Neural crest cell (in vitro differentiated cells): ENCODE measurements at regions not wholly inside any gene's neighbourhood (a gene's known extent, or its start where the extent isn't known, plus 50 kb on each side); places are given as distances from the start of the nearest gene placed in this dataset.

Source experiments
- DNase-seq: peaks from one replicate; pipeline ENCODE4 v3.0.0; 2021; ENCODE audit warnings: low read depth, mixed read lengths, low spot score
- H3K27ac Mint-ChIP-seq: one replicate; pipeline ENCODE4 v1.8.0; 2021; ENCODE audit warnings: mild to moderate bottlenecking, mixed read lengths; ENCODE audit not compliant: unreplicated experiment
- H3K27me3 Mint-ChIP-seq: 2 replicates; pipeline ENCODE4 v1.8.0; 2021; ENCODE audit warnings: low read depth, mild to moderate bottlenecking, mixed read lengths
- H3K36me3 Mint-ChIP-seq: 2 replicates; pipeline ENCODE4 v1.8.0; 2021; ENCODE audit warnings: low read depth, mild to moderate bottlenecking, mixed read lengths
- H3K4me1 Mint-ChIP-seq: 2 replicates; pipeline ENCODE4 v1.8.0; 2021; ENCODE audit warnings: mixed read lengths
- H3K4me3 Mint-ChIP-seq: one replicate; pipeline ENCODE4 v1.8.0; 2021; ENCODE audit warnings: mild to moderate bottlenecking, mixed read lengths
- H3K9me3 Mint-ChIP-seq: 2 replicates; pipeline ENCODE4 v1.8.0; 2021; ENCODE audit warnings: mixed read lengths
- TF ChIP-seq, protein P1 (sequence below): fragments of 200-600 bp; sonication (generic); conservative IDR thresholded peaks from 2 replicates; pipeline ENCODE4 v1.5.0; 2021; ENCODE audit warnings: antibody characterized with exemption, mild to moderate bottlenecking

DNA sequence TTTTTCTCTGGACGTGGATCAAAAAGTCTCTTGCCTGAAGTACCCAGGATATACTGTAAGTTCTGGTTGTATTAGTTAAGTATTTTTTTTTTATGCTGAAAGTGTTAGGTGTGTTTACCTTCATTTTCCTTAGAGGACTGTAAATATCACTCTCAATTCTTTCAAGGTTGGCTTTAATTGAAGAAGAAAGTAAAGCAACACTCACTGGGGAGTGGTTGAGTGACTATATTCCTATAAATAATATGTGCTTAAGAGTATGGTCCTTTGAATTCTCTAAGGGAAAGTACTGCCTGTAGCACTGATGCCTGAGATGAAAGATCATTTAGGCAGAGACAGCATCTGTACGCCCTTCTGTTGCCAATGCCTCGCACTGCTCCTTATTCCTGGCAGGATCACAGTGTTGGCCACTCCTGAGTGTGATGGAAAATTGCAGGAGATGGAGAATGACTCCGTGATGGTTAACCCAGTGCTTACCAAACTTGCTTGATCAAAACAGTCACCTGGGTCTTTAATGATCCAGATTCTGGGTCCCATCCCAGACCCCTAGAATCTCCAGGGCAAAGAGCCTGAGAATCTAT lies 182.0 kb upstream of the MPDZ start:
- Mint-ChIP-seq H3K4me3 (no peak overlapping the region), H3K4me1 (no peaks in the 10 kb centered on the region), H3K9me3 (no peaks in the 10 kb centered on the region), H3K36me3 (no peaks in the 10 kb centered on the region), H3K27ac (no peak overlapping the region), H3K27me3 (no peaks in the 10 kb centered on the region)
- DNase-seq, result no peak
- TF ChIP-seq, protein P1, sequence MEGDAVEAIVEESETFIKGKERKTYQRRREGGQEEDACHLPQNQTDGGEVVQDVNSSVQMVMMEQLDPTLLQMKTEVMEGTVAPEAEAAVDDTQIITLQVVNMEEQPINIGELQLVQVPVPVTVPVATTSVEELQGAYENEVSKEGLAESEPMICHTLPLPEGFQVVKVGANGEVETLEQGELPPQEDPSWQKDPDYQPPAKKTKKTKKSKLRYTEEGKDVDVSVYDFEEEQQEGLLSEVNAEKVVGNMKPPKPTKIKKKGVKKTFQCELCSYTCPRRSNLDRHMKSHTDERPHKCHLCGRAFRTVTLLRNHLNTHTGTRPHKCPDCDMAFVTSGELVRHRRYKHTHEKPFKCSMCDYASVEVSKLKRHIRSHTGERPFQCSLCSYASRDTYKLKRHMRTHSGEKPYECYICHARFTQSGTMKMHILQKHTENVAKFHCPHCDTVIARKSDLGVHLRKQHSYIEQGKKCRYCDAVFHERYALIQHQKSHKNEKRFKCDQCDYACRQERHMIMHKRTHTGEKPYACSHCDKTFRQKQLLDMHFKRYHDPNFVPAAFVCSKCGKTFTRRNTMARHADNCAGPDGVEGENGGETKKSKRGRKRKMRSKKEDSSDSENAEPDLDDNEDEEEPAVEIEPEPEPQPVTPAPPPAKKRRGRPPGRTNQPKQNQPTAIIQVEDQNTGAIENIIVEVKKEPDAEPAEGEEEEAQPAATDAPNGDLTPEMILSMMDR, result no peak

DNA sequence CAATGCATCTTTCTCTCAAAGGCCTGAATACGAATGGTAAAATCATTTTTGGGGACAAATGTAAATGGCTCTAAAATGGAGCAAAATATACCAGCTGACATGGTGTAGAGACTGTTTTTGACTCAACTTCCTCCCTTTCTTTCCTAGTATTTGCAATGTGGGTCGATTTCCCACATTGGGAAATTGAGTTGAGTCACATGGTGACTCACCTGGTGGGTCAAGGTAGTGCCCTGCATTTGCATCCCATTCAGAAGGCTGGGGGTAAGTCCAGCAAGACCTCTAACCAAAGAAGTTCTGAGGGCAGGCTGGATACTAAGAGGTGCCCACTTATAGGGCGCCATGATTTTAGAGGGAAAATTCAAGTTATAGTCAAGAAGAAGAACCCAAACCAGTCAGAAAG lies 179.6 kb upstream of the MPDZ start:
- Mint-ChIP-seq H3K4me3 (no peak overlapping the region), H3K36me3 (no peaks in the 10 kb centered on the region), H3K27me3 (no peaks in the 10 kb centered on the region), H3K27ac (no peak overlapping the region), H3K9me3 (no peaks in the 10 kb centered on the region), H3K4me1 (no peaks in the 10 kb centered on the region)
- TF ChIP-seq, protein P1, result no peak
- DNase-seq, result no peak

DNA sequence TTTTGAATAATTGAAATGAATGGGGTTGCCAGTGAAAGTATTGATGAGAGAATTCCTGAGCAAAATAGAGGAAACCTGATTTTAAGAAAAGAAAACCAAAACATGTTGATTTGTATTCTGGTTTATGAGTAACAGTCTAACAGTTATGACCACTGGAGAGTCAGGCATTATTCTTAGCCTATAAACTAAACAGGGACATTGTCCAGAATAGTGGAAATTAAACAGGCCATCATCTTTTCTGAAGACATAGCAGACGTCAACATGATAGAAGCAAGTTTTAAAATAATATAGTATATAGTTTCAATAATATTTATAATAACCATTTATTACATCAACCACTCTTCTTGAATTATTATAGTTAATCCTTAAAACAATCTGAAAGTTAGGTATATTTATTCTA lies 178.3 kb upstream of the MPDZ start:
- Mint-ChIP-seq H3K27ac (no peak overlapping the region), H3K27me3 (no peaks in the 10 kb centered on the region), H3K4me1 (no peaks in the 10 kb centered on the region), H3K4me3 (no peak overlapping the region), H3K9me3 (no peaks in the 10 kb centered on the region), H3K36me3 (no peaks in the 10 kb centered on the region)
- TF ChIP-seq, protein P1, result no peak
- no peak for DNase-seq

DNA sequence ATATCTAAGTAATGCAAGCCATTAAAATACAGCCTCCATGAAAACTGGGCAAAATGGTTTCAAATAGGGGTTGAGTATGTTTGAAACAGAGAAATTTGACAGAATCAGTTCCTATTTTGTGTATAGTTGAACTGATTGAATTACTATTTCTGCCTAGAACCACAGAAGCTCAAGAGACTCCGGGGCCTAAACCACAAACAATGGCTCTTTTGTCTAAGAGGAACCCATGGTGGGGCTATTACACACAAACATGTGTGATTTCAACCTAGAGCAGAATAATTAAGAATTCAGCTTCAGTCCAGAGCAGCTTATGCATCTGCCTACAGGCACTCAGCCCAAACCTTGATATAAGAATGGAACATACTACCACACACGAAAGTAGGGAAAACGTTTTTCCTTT lies 171.2 kb upstream of the MPDZ start:
- Mint-ChIP-seq H3K4me3 (no peak overlapping the region), H3K27me3 (no peaks in the 10 kb centered on the region)
- DNase-seq, result no peak

DNA sequence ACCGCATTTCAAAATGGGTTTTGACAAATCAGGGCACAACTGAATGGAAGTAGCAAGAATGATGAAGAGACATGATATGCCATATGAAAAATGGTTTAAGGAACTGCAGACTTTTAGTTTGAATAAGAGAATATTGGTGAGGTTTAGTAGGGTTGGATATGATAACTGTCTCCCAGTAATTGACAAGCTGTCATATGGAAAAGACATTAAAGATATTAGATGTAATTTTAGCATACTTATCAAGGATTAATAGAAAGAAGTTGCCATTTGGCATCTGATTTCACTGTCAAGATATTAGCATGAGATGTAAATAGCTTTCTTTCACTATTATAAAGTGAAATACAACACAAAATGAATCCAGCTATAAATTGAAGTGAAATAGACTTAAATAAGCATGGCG lies 169.0 kb upstream of the MPDZ start:
- no peaks in the 10 kb centered on the region for H3K36me3 Mint-ChIP-seq
- H3K4me3 Mint-ChIP-seq, result no peak overlapping the region
- peaks cover 33% of the 10 kb centered on the region for H3K4me1 Mint-ChIP-seq
- H3K27ac Mint-ChIP-seq, result no peak overlapping the region
- no peaks in the 10 kb centered on the region for H3K9me3 Mint-ChIP-seq
- DNase-seq, result no peak
- no peaks in the 10 kb centered on the region for H3K27me3 Mint-ChIP-seq
- TF ChIP-seq, protein P1, result no peak

More for the DNA sequence above, 171.2 kb upstream of the MPDZ start:
- Mint-ChIP-seq H3K9me3 (no peaks in the 10 kb centered on the region), H3K27ac (no peak overlapping the region), H3K36me3 (no peaks in the 10 kb centered on the region), H3K4me1 (peaks cover 20% of the 10 kb centered on the region)
- TF ChIP-seq, protein P1, result no peak
